Loucy (cell line): ENCODE measurements at regions not wholly inside any gene's neighbourhood (a gene's known extent, or its start where the extent isn't known, plus 50 kb on each side); places are given as distances from the start of the nearest gene placed in this dataset.

ENCODE experiments used
- H2AFZ ChIP-seq: fragments of 200-600 bp; sonication (generic); 2 replicates; pipeline ENCODE4 v1.6.0; 2016; ENCODE audit warnings: antibody characterized with exemption, mild to moderate bottlenecking, low read length, moderate library complexity
- H3F3A ChIP-seq: fragments of 200-600 bp; 2 replicates; pipeline ENCODE4 v1.6.0; 2016; ENCODE audit warnings: antibody characterized with exemption, low read depth, mild to moderate bottlenecking
- H3K27me3 ChIP-seq: fragments of 200-600 bp; sonication (generic); 2 replicates; pipeline ENCODE4 v1.6.1; 2014; ENCODE audit warnings: low read length, mild to moderate bottlenecking; ENCODE audit not compliant: insufficient read depth, poor library complexity, severe bottlenecking
- H3K36me3 ChIP-seq: fragments of 200-600 bp; sonication (generic); 2 replicates; pipeline ENCODE4 v1.6.1; 2016; ENCODE audit warnings: low read length; ENCODE audit not compliant: insufficient read depth
- H3K4me1 ChIP-seq: fragments of 200-600 bp; sonication (generic); 2 replicates; pipeline ENCODE4 v1.5.1; 2014; ENCODE audit warnings: low read length, mild to moderate bottlenecking; ENCODE audit not compliant: insufficient read depth, poor library complexity, severe bottlenecking
- H3K4me2 ChIP-seq: fragments of 200-600 bp; sonication (generic); 2 replicates; pipeline ENCODE4 v1.6.0; 2014; ENCODE audit warnings: antibody characterized with exemption, low read length, low read depth, mild to moderate bottlenecking; ENCODE audit not compliant: poor library complexity, severe bottlenecking
- H3K4me3 ChIP-seq: fragments of 200-600 bp; sonication (generic); 2 replicates; pipeline ENCODE4 v1.5.1; 2014; ENCODE audit warnings: low read length, mild to moderate bottlenecking, mixed read lengths; ENCODE audit not compliant: poor library complexity, severe bottlenecking
- H3K79me2 ChIP-seq: fragments of 200-600 bp; sonication (generic); 2 replicates; pipeline ENCODE4 v1.6.1; 2014; ENCODE audit warnings: low read length; ENCODE audit not compliant: insufficient read depth
- H3K9ac ChIP-seq: fragments of 200-600 bp; sonication (generic); 2 replicates; pipeline ENCODE4 v1.6.0; 2014; ENCODE audit warnings: mild to moderate bottlenecking, low read depth, low read length, moderate library complexity; ENCODE audit not compliant: poor library complexity, severe bottlenecking
- H3K9me2 ChIP-seq: fragments of 200-600 bp; sonication (generic); replicated peaks from 2 replicates; pipeline ENCODE4 v1.6.1; 2016; ENCODE audit warnings: low read depth, low read length, mixed read lengths
- H3K9me3 ChIP-seq: fragments of 200-600 bp; sonication (generic); 2 replicates; pipeline ENCODE4 v1.6.1; 2014; ENCODE audit warnings: mild to moderate bottlenecking, antibody characterized with exemption, low read length, low read depth; ENCODE audit not compliant: insufficient read depth
- H4K20me1 ChIP-seq: fragments of 200-600 bp; sonication (generic); 2 replicates; pipeline ENCODE4 v1.6.0; 2014; ENCODE audit warnings: antibody characterized with exemption, low read length, mild to moderate bottlenecking; ENCODE audit not compliant: insufficient read depth, poor library complexity, severe bottlenecking
- CTCF ChIP-seq: fragments of 200-600 bp; sonication (generic); conservative IDR thresholded peaks from 2 replicates; pipeline ENCODE4 v1.5.1; 2014; ENCODE audit warnings: mild to moderate bottlenecking, antibody characterized with exemption, low read length
- EZH2phosphoT487 ChIP-seq: fragments of 200-600 bp; IDR thresholded peaks from 2 replicates; pipeline ENCODE4 v1.6.1; 2018; ENCODE audit warnings: antibody characterized with exemption, mild to moderate bottlenecking, moderate library complexity, borderline replicate concordance

GRCh38 chr1:187234706-187235105 is 406.0 kb downstream of the PLA2G4A start:
- Histone ChIP-seq H3K4me1 (no peaks in the 10 kb centered on the region), H3K36me3 (no peaks in the 10 kb centered on the region), H3K4me3 (no peak overlapping the region), H3F3A (no peaks in the 10 kb centered on the region), H4K20me1 (no peaks in the 10 kb centered on the region), H3K27me3 (no peaks in the 10 kb centered on the region), H2AFZ (no peak overlapping the region), H3K9me2 (no peaks in the 10 kb centered on the region), H3K9ac (no peak overlapping the region), H3K4me2 (no peak overlapping the region), H3K79me2 (no peaks in the 10 kb centered on the region), H3K9me3 (no peaks in the 10 kb centered on the region)
- TF ChIP-seq EZH2phosphoT487 (no peak), CTCF (no peak)

- Histone ChIP-seq H3K9me3 (no peaks in the 10 kb centered on the region), H3K4me1 (no peaks in the 10 kb centered on the region), H3F3A (no peaks in the 10 kb centered on the region), H3K9me2 (no peaks in the 10 kb centered on the region), H3K79me2 (no peaks in the 10 kb centered on the region), H4K20me1 (no peaks in the 10 kb centered on the region), H3K9ac (no peak overlapping the region), H3K4me2 (no peak overlapping the region), H2AFZ (no peak overlapping the region), H3K4me3 (no peak overlapping the region), H3K36me3 (no peaks in the 10 kb centered on the region), H3K27me3 (no peaks in the 10 kb centered on the region)
- TF ChIP-seq CTCF = no peak
- TF ChIP-seq EZH2phosphoT487 = no peak
These were observed 407.4 kb downstream of the PLA2G4A start for GRCh38 chr1:187236199-187236598.

- Histone ChIP-seq H3K4me1 (no peaks in the 10 kb centered on the region), H3K4me3 (no peak overlapping the region), H2AFZ (no peak overlapping the region), H3K4me2 (no peak overlapping the region), H4K20me1 (no peaks in the 10 kb centered on the region), H3K27me3 (no peaks in the 10 kb centered on the region), H3K9me2 (no peaks in the 10 kb centered on the region), H3K79me2 (no peaks in the 10 kb centered on the region), H3K36me3 (no peaks in the 10 kb centered on the region), H3K9me3 (no peaks in the 10 kb centered on the region), H3K9ac (no peak overlapping the region), H3F3A (no peaks in the 10 kb centered on the region)
- no peak for TF ChIP-seq EZH2phosphoT487
- no peak for TF ChIP-seq CTCF
These were observed 407.9 kb downstream of the PLA2G4A start for GRCh38 chr1:187236676-187237075.
